Brain microvascular endothelial cell (primary cell): ENCODE measurements at regions not wholly inside any gene's neighbourhood (a gene's known extent, or its start where the extent isn't known, plus 50 kb on each side); places are given as distances from the start of the nearest gene placed in this dataset.

Source experiments
- DNase-seq: peaks from one replicate; pipeline ENCODE4 v3.0.0-alpha.2; 2020
- H3K27ac ChIP-seq: fragments of 250-450 bp; sonication (Bioruptor Pico); 2 replicates; pipeline ENCODE4 v1.5.1; 2020; ENCODE audit warnings: mild to moderate bottlenecking, moderate library complexity
- H3K27me3 ChIP-seq: fragments of 250-450 bp; sonication (Bioruptor Pico); replicated peaks from 2 replicates; pipeline ENCODE4 v1.5.1; 2020; ENCODE audit warnings: mild to moderate bottlenecking
- H3K36me3 ChIP-seq: fragments of 250-450 bp; sonication (Bioruptor Pico); replicated peaks from 2 replicates; pipeline ENCODE4 v1.5.1; 2020; ENCODE audit warnings: mild to moderate bottlenecking
- H3K4me3 ChIP-seq: 2 replicates; pipeline ENCODE4 v1.5.1; 2011; ENCODE audit warnings: low read depth, mild to moderate bottlenecking, control low read depth, low read length, moderate library complexity
- in situ Hi-C: cut with HindIII; loops from 2 replicates; pipeline ENCODE4 v1.10.0; 2017; ENCODE audit warnings: low sequenced_read_pairs, low pct_ligation_motif_present
- TF ChIP-seq, protein P1 (sequence below): IDR thresholded peaks from 2 replicates; pipeline ENCODE4 v1.5.1; 2011; ENCODE audit warnings: low read depth, mild to moderate bottlenecking, moderate library complexity, low read length, control low read depth, inconsistent platforms; ENCODE audit errors: missing control alignments

DNA sequence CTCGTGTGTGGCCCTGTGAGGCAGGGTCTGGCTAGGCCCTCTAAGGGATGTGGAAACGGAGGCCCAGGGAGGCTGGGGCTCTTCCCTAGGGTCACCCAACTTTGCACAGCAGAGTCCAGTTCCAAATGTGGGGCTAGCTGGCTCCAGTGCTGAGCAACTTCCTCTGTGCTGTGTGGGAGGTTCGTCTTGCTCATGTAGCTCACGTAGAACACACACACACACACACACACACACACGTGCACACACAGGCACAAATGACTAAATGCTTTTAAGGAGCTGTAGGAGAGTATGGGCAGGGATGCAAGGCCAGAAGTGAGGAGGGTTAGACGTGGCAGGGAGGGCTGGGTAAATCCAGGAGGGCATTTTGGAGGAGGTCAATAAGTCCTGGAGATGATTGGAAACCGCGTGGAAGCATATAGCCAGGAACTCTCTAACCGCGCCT, 213.8 kb downstream of the RPLP1 start:
- Histone ChIP-seq H3K36me3 (no peaks in the 10 kb centered on the region), H3K27ac (no peak overlapping the region), H3K27me3 (peaks cover 2% of the 10 kb centered on the region), H3K4me3 (no peak overlapping the region)
- in situ Hi-C loops = no loop called here
- TF ChIP-seq, protein P1, sequence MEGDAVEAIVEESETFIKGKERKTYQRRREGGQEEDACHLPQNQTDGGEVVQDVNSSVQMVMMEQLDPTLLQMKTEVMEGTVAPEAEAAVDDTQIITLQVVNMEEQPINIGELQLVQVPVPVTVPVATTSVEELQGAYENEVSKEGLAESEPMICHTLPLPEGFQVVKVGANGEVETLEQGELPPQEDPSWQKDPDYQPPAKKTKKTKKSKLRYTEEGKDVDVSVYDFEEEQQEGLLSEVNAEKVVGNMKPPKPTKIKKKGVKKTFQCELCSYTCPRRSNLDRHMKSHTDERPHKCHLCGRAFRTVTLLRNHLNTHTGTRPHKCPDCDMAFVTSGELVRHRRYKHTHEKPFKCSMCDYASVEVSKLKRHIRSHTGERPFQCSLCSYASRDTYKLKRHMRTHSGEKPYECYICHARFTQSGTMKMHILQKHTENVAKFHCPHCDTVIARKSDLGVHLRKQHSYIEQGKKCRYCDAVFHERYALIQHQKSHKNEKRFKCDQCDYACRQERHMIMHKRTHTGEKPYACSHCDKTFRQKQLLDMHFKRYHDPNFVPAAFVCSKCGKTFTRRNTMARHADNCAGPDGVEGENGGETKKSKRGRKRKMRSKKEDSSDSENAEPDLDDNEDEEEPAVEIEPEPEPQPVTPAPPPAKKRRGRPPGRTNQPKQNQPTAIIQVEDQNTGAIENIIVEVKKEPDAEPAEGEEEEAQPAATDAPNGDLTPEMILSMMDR = no peak
- peak; percentile 37 for DNase-seq

DNA sequence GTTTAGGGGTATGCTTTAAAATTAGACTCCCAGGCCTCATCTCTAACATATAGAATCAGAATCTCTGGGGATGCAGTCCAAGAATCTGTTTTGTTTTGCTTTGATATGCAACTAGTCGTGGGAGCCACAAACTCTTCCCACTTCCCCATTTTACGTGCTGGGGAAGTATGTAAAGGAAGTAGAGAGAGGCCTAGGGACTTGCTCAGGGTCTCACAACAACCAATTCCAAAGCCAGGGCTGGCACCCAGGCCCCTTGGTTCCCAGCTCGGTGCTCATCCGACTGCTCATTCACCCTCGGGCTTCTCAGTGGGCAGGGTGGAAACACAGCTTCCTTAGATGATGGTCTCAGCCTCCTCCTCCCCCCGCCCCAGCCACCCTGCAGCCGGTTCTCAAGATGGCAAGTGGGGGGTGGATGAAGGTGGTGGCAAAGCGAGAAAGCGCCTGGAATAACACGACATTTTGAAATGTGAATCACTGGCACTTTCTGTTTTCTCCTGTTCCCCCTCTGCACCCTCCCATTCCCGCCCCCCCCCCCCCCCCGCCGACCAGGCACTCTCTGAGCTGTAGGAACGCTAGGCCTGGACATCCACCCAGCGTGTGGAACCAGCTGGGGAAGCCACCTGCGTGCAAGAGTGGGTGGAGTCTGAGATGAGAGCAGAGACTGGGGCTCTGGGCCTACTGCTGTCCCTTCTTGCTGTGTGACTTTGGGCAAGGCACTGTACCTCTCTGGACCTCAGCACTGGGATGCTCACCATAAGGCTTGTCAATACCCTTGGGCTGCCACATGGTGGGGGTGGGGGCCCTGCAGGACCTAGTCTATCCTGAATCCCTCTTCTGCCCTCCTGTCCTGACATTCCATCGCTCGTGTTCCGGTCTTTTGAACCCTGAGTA, 214.5 kb downstream of the RPLP1 start:
- Histone ChIP-seq H3K27me3 (peaks cover 2% of the 10 kb centered on the region), H3K36me3 (no peaks in the 10 kb centered on the region), H3K27ac (no peak overlapping the region), H3K4me3 (no peak overlapping the region)
- no peak for DNase-seq
- in situ Hi-C loops = no loop called here
- TF ChIP-seq, protein P1 = no peak

DNA sequence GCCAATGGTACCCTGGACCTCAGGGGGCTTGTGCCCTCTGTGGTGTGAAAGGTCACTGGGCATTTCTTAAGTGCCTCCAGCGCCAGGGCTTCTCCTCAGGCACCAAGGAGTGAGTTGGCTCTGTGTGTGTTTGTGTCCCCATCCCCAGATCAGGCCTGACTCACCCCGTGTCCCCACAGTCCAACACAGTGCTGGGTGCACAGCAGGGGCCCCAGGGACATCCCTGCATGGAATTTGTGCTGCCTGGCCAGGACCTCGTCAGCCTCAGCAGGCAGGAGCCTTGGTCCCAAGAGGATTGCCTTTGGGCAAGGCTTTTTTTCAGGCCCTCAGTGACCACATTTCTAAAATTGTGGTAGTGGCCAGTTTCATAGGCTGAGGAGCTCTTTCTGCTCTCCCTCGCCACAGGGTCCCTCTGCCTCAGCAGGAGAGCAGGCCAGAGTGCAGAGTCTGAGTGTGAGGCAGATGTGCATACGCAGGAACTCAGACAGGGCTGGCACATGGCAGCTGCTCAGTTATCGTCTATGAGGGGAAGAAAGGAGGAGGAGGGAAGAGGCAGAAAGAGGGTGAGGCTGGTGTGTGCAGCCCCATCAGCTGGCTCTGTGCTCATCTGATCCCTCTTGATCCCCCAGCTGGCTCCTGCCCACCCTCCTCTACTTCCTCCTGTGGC, 215.6 kb downstream of the RPLP1 start:
- H3K4me3 ChIP-seq = no peak overlapping the region
- in situ Hi-C loops = no loop called here
- no peak overlapping the region for H3K27ac ChIP-seq
- DNase-seq = no peak
- TF ChIP-seq, protein P1 = no peak
- peaks cover 4% of the 10 kb centered on the region for H3K27me3 ChIP-seq
- no peaks in the 10 kb centered on the region for H3K36me3 ChIP-seq

- TF ChIP-seq, protein P1 = no peak
- H3K27me3 ChIP-seq = peaks cover 7% of the 10 kb centered on the region
- no peak overlapping the region for H3K27ac ChIP-seq
- no peak for DNase-seq
- in situ Hi-C loops = no loop called here
- no peaks in the 10 kb centered on the region for H3K36me3 ChIP-seq
- no peak overlapping the region for H3K4me3 ChIP-seq
Measured at GRCh38 chr15:69668963-69669362, 216.3 kb downstream of the RPLP1 start.

DNA sequence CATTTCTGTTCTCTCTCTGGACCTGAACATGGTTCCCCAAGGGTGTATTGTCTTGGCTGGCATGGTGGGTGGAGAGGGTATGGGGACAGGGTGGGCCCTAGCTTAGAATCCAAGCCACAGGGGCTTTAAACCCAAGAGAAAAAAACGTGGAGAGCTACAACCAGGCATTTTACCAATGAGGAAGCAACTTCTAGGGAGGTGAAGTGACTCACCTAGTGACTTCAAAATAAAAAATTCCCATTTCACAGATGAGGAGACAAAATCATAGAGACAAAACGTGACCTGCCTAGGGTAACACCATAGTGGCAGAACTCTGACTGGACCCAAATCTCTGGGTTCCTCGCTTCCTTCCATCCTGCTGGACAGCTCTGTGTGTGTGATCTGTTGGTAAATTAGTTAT, 216.8 kb downstream of the RPLP1 start:
- Histone ChIP-seq H3K27ac (no peak overlapping the region), H3K27me3 (peaks cover 11% of the 10 kb centered on the region), H3K4me3 (no peak overlapping the region), H3K36me3 (no peaks in the 10 kb centered on the region)
- TF ChIP-seq, protein P1 = no peak
- in situ Hi-C loops = no loop called here
- DNase-seq = no peak
